ENCODE measurements at regions not wholly inside any gene's neighbourhood (a gene's known extent, or its start where the extent isn't known, plus 50 kb on each side); places are given as distances from the start of the nearest gene placed in this dataset.

- TF ChIP-seq YY1 (IDR thresholded peaks at IDR 0.05; ENCODE audit: insufficient read depth, insufficient read length) = no peak
- no peak for TF ChIP-seq SUZ12 (IDR thresholded peaks at IDR 0.05; ENCODE audit: extremely low read depth, insufficient read depth, insufficient read length)
- no peak for TF ChIP-seq ZNF274 (IDR thresholded peaks at IDR 0.05; ENCODE audit: low read depth, low read length)
Observed at GRCh38 chr12:67460388-67460787, 188.2 kb upstream of the DYRK2 start.
